ENCODE measurements at regions not wholly inside any gene's neighbourhood (a gene's known extent, or its start where the extent isn't known, plus 50 kb on each side); places are given as distances from the start of the nearest gene placed in this dataset.

- DNase-seq (ENCODE audit: low read depth) = peak; percentile 5
Measured at GRCh38 chr3:152719264-152719663, 115.7 kb upstream of the P2RY1 start.

GRCh38 chr3:152720951-152721718, 113.8 kb upstream of the P2RY1 start:
- DNase-seq (ENCODE audit: low read depth) = no peak

GRCh38 chr3:152724270-152724669, 110.7 kb upstream of the P2RY1 start:
- DNase-seq (ENCODE audit: low read depth) = no peak

- DNase-seq (ENCODE audit: low read depth) = no peak
Measured at GRCh38 chr3:152728231-152728980, 106.5 kb upstream of the P2RY1 start.

- DNase-seq (ENCODE audit: low read depth) = no peak
Measured at GRCh38 chr3:152729906-152730305, 105.0 kb upstream of the P2RY1 start.

GRCh38 chr3:152731511-152731910, 103.4 kb upstream of the P2RY1 start:
- no peak for DNase-seq (ENCODE audit: low read depth)

- DNase-seq (ENCODE audit: low read depth) = no peak
Measured at GRCh38 chr3:152733584-152734119, 101.3 kb upstream of the P2RY1 start.

- peak; percentile 4 for DNase-seq (ENCODE audit: low read depth)
Measured at GRCh38 chr3:152737021-152737908, 97.7 kb upstream of the P2RY1 start.

- DNase-seq (ENCODE audit: low read depth) = no peak
Measured at GRCh38 chr3:152738656-152739055, 96.3 kb upstream of the P2RY1 start.

GRCh38 chr3:152742368-152743347, 92.3 kb upstream of the P2RY1 start:
- DNase-seq (ENCODE audit: low read depth) = no peak

- no peak for DNase-seq (ENCODE audit: low read depth)
Measured at GRCh38 chr3:152745646-152746045, 89.3 kb upstream of the P2RY1 start.

GRCh38 chr3:152754303-152754702, 80.6 kb upstream of the P2RY1 start:
- DNase-seq (ENCODE audit: low read depth) = no peak

GRCh38 chr3:152756807-152757206, 78.1 kb upstream of the P2RY1 start:
- DNase-seq (ENCODE audit: low read depth) = no peak

GRCh38 chr3:152760024-152760563, 74.8 kb upstream of the P2RY1 start:
- DNase-seq (ENCODE audit: low read depth) = no peak

GRCh38 chr3:152760591-152760990, 74.3 kb upstream of the P2RY1 start:
- no peak for DNase-seq (ENCODE audit: low read depth)

GRCh38 chr3:152768478-152768877, 66.5 kb upstream of the P2RY1 start:
- DNase-seq (ENCODE audit: low read depth) = no peak

GRCh38 chr3:152769523-152769922, 65.4 kb upstream of the P2RY1 start:
- DNase-seq (ENCODE audit: low read depth) = no peak

- no peak for DNase-seq (ENCODE audit: low read depth)
Measured at GRCh38 chr3:152770296-152770695, 64.6 kb upstream of the P2RY1 start.

- DNase-seq (ENCODE audit: low read depth) = no peak
Measured at GRCh38 chr3:152771120-152771519, 63.8 kb upstream of the P2RY1 start.

- no peak for DNase-seq (ENCODE audit: low read depth)
Measured at GRCh38 chr3:152772674-152773225, 62.2 kb upstream of the P2RY1 start.
